KMS-11 (cell line): ENCODE measurements at regions not wholly inside any gene's neighbourhood (a gene's known extent, or its start where the extent isn't known, plus 50 kb on each side); places are given as distances from the start of the nearest gene placed in this dataset.

Source experiments
- H2AFZ ChIP-seq: fragments of 200-600 bp; sonication (generic); 2 replicates; pipeline ENCODE4 v1.6.1; 2016; ENCODE audit warnings: antibody characterized with exemption, mixed run types, low read depth
- H3K27ac ChIP-seq: fragments of 200-600 bp; sonication (generic); 2 replicates; pipeline ENCODE4 v1.6.1; 2016; ENCODE audit warnings: mild to moderate bottlenecking, mixed run types
- H3K27me3 ChIP-seq: fragments of 200-600 bp; sonication (generic); 2 replicates; pipeline ENCODE4 v1.6.1; 2017; ENCODE audit warnings: mild to moderate bottlenecking, low read depth, mixed run types, moderate library complexity; ENCODE audit not compliant: insufficient read depth
- H3K36me3 ChIP-seq: fragments of 200-600 bp; sonication (generic); 2 replicates; pipeline ENCODE4 v1.6.1; 2017; ENCODE audit warnings: mild to moderate bottlenecking, mixed run types; ENCODE audit not compliant: insufficient read depth
- H3K4me1 ChIP-seq: fragments of 200-600 bp; sonication (generic); 2 replicates; pipeline ENCODE4 v1.6.1; 2016; ENCODE audit warnings: mild to moderate bottlenecking, low read depth, mixed run types; ENCODE audit not compliant: poor library complexity, severe bottlenecking
- H3K4me2 ChIP-seq: fragments of 200-600 bp; sonication (generic); 2 replicates; pipeline ENCODE4 v1.7.0; 2016; ENCODE audit warnings: mild to moderate bottlenecking, mixed run types
- H3K4me3 ChIP-seq: fragments of 200-600 bp; sonication (generic); IDR thresholded peaks from 2 replicates; pipeline ENCODE4 v1.6.1; 2017; ENCODE audit warnings: low read depth, low read length, mixed read lengths; ENCODE audit not compliant: insufficient read depth
- H3K79me2 ChIP-seq: fragments of 200-600 bp; sonication (generic); 2 replicates; pipeline ENCODE4 v1.6.1; 2016; ENCODE audit warnings: low read depth, mixed run types; ENCODE audit not compliant: insufficient read depth
- H3K9ac ChIP-seq: fragments of 200-600 bp; sonication (generic); 2 replicates; pipeline ENCODE4 v1.6.1; 2016; ENCODE audit warnings: mild to moderate bottlenecking, mixed run types
- H4K20me1 ChIP-seq: fragments of 200-600 bp; sonication (generic); 2 replicates; pipeline ENCODE4 v1.6.1; 2016; ENCODE audit warnings: mild to moderate bottlenecking, mixed run types; ENCODE audit not compliant: insufficient read depth
- TF ChIP-seq, protein P1 (sequence below): fragments of 200-600 bp; sonication (generic); conservative IDR thresholded peaks from 2 replicates; pipeline ENCODE4 v1.6.1; 2017; ENCODE audit warnings: low read depth, mild to moderate bottlenecking, antibody characterized with exemption, low read length, moderate library complexity, mixed read lengths

DNA sequence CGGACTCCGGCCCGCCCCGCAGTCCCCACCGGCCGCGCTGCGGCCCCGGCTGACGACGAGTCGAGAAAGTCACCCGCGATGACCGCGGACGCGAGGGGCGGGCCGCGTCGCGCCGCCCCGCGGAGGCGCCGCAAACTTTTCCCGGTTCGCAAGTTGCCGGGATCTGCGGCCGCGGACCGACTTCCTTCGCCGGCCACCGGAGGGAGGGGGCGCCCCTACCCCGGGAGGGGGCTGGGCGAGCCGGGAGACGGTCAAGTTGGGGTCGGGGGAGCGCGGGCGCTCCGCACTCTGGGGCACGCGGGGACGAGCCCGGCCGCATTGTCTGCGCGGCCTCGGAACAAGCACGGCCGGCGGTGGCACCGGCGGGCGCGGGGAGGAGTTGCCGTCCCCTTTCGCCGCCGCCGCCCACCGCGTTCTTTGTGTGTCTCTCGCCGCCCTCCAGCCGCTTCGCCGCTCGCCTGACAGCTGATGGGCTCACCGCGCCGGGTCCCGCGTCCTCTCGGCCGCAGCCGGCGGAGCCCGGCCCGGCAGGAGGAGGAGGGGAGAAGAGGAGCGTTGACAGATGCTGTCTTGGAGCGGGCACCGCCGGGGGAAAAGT lies 131.6 kb downstream of the OGFRL1 start:
- Histone ChIP-seq H3K79me2 (no peaks in the 10 kb centered on the region), H3K27me3 (no peaks in the 10 kb centered on the region), H4K20me1 (no peaks in the 10 kb centered on the region), H2AFZ (peak overlapping the region; percentile 44; the same call in 1 of the 2 replicates), H3K9ac (no peak overlapping the region), H3K4me3 (no peak overlapping the region), H3K27ac (no peak overlapping the region), H3K4me2 (peak overlapping the region; percentile 17; the same call in 1 of the 2 replicates), H3K36me3 (no peaks in the 10 kb centered on the region), H3K4me1 (no peaks in the 10 kb centered on the region)
- TF ChIP-seq, protein P1, sequence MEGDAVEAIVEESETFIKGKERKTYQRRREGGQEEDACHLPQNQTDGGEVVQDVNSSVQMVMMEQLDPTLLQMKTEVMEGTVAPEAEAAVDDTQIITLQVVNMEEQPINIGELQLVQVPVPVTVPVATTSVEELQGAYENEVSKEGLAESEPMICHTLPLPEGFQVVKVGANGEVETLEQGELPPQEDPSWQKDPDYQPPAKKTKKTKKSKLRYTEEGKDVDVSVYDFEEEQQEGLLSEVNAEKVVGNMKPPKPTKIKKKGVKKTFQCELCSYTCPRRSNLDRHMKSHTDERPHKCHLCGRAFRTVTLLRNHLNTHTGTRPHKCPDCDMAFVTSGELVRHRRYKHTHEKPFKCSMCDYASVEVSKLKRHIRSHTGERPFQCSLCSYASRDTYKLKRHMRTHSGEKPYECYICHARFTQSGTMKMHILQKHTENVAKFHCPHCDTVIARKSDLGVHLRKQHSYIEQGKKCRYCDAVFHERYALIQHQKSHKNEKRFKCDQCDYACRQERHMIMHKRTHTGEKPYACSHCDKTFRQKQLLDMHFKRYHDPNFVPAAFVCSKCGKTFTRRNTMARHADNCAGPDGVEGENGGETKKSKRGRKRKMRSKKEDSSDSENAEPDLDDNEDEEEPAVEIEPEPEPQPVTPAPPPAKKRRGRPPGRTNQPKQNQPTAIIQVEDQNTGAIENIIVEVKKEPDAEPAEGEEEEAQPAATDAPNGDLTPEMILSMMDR, result no peak

DNA sequence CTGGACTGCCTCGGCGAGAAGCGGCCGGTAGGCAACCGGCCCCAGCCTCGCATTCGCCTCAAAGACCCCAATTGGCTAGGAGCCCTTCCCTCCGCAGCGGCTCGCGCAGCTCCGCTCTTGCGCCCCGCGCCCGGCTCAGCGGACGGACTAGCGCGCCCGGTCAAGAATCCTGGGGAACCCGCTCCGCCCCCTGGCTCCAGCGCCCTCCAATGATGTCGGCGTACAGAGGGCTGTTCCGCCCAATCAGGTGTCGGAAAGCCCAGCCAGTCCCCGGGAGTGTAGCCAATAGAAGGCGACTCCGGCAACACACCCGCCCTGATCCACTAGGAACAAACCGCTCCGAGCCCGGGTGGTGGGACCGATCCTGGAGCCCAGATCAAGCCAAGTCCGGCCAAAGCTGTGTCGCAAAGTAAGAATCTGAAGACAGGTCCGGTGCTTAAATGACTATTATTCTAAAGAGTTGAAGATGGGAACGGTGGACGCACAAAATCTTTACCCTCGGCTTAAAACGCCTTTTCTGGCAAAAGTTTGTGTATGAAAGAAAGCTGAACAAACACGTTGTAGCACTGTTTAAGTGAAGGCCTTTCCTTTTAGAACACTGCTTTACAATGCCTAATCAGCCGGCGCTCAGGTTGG lies 132.2 kb downstream of the OGFRL1 start:
- H3K4me1 ChIP-seq, result no peaks in the 10 kb centered on the region
- H3K79me2 ChIP-seq, result no peaks in the 10 kb centered on the region
- no peak overlapping the region for H3K4me3 ChIP-seq
- H3K36me3 ChIP-seq, result no peaks in the 10 kb centered on the region
- H4K20me1 ChIP-seq, result no peaks in the 10 kb centered on the region
- H3K9ac ChIP-seq, result no peak overlapping the region
- TF ChIP-seq, protein P1, result no peak
- peak overlapping the region; percentile 44; the same call in 1 of the 2 replicates for H2AFZ ChIP-seq
- peak overlapping the region; percentile 17; the same call in 1 of the 2 replicates for H3K4me2 ChIP-seq
- no peak overlapping the region for H3K27ac ChIP-seq
- no peaks in the 10 kb centered on the region for H3K27me3 ChIP-seq

DNA sequence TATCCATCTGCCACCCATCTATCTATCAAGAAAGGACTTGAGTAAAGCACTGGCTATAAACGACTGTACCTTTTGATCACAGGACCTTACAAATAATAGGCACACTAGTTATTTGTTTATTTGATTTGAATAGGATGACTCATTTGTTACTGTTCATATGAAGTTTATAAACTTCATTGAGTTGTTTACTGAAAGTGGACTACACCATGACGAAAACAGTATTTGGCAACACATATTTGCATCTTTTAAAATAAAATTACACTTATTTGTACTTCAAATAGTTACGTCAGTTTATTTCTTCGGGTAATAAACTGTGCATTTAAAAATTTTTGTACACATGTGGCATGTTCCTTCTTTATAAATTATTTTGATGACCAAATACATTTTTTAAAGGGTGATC lies 133.0 kb downstream of the OGFRL1 start:
- no peak overlapping the region for H3K4me2 ChIP-seq
- TF ChIP-seq, protein P1, result no peak
- H3K79me2 ChIP-seq, result no peaks in the 10 kb centered on the region
- no peaks in the 10 kb centered on the region for H3K4me1 ChIP-seq
- no peaks in the 10 kb centered on the region for H4K20me1 ChIP-seq
- no peaks in the 10 kb centered on the region for H3K27me3 ChIP-seq
- no peak overlapping the region for H3K27ac ChIP-seq
- H3K36me3 ChIP-seq, result no peaks in the 10 kb centered on the region
- H3K4me3 ChIP-seq, result no peak overlapping the region
- no peak overlapping the region for H3K9ac ChIP-seq
- H2AFZ ChIP-seq, result no peak overlapping the region

DNA sequence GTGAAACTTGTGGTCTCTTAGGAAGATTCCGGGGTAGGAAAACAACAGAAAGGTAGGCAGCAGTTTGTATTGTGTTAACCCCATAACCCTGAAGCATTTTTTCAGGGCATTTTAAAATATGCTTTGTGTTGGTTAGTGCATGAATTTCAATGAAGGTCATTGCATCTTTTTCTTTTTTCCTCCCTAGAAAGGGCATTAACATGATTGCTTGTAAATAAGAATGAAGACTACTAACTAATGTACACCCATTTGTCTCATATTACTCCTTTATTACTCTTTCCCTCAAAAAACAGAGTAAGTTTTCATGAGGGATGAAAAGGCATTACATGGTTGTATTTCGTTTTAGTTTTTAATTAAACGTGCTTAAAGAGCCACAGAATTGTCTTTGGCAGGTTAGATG lies 141.4 kb downstream of the OGFRL1 start:
- no peaks in the 10 kb centered on the region for H3K27me3 ChIP-seq
- no peaks in the 10 kb centered on the region for H3K79me2 ChIP-seq
- H3K4me1 ChIP-seq, result peaks cover 6% of the 10 kb centered on the region
- H3K9ac ChIP-seq, result no peak overlapping the region
- no peaks in the 10 kb centered on the region for H3K36me3 ChIP-seq
- H3K4me2 ChIP-seq, result no peak overlapping the region
- H3K27ac ChIP-seq, result no peak overlapping the region
- TF ChIP-seq, protein P1, result no peak
- no peaks in the 10 kb centered on the region for H4K20me1 ChIP-seq
- H3K4me3 ChIP-seq, result no peak overlapping the region
- no peak overlapping the region for H2AFZ ChIP-seq
